WTC11 (cell line): ENCODE measurements at regions not wholly inside any gene's neighbourhood (a gene's known extent, or its start where the extent isn't known, plus 50 kb on each side); places are given as distances from the start of the nearest gene placed in this dataset.

Experiments
- ATAC-seq: fragments of 200-7000 bp; cut with Tn5 transposase; 2 replicates; pipeline ENCODE4 v1.10.0; 2021; ENCODE audit warnings: mild to moderate bottlenecking, moderate library complexity
- CTCF ChIA-PET: fragments of 300-600 bp; sonication (Branson Sonifier 250); formaldehyde crosslinking; loops from one replicate; lab custom pipeline; 2021; ENCODE audit warnings: antibody characterized with exemption; lab: Charles Lee
- POLR2A ChIA-PET: fragments of 350-600 bp; sonication (Branson Sonifier 250); formaldehyde crosslinking; loops from one replicate; lab custom pipeline; 2021; ENCODE audit warnings: antibody characterized with exemption; lab: Charles Lee
- DNase-seq: peaks from one replicate; pipeline ENCODE4 v3.0.0; 2021; ENCODE audit warnings: low spot score
- H3K27ac Mint-ChIP-seq: 2 replicates; pipeline ENCODE4 v1.8.0; 2021; ENCODE audit warnings: mixed read lengths
- H3K27me3 Mint-ChIP-seq: 2 replicates; pipeline ENCODE4 v1.8.0; 2021; ENCODE audit warnings: low read depth, mild to moderate bottlenecking, moderate library complexity, mixed read lengths
- H3K36me3 Mint-ChIP-seq: 2 replicates; pipeline ENCODE4 v1.8.0; 2021; ENCODE audit warnings: mixed read lengths
- H3K4me1 Mint-ChIP-seq: 2 replicates; pipeline ENCODE4 v1.8.0; 2022; ENCODE audit warnings: mixed read lengths
- H3K4me3 Mint-ChIP-seq: 2 replicates; pipeline ENCODE4 v1.8.0; 2021; ENCODE audit warnings: mild to moderate bottlenecking, moderate library complexity, mixed read lengths
- H3K9me3 Mint-ChIP-seq: 2 replicates; pipeline ENCODE4 v1.8.0; 2021; ENCODE audit warnings: mixed read lengths
- GABPB1 ChIP-seq: sonication (generic); formaldehyde crosslinking; IDR thresholded peaks from 2 replicates; pipeline ENCODE4 v1.8.1; 2023; ENCODE audit warnings: mild to moderate bottlenecking, missing genetic modification reagents
- GRHL2 ChIP-seq: fragments of 250-450 bp; sonication (Bioruptor Pico); IDR thresholded peaks from 2 replicates; pipeline ENCODE4 v1.8.0; 2022; ENCODE audit warnings: mild to moderate bottlenecking, moderate library complexity; ENCODE audit not compliant: insufficient replicate concordance, severe bottlenecking
- OVOL2 ChIP-seq: fragments of 250-450 bp; sonication (Bioruptor Pico); IDR thresholded peaks from 2 replicates; pipeline ENCODE4 v1.9.0; 2021; ENCODE audit warnings: mild to moderate bottlenecking, borderline replicate concordance
- PRRX2 ChIP-seq: fragments of 250-450 bp; sonication (Bioruptor Pico); IDR thresholded peaks from 2 replicates; pipeline ENCODE4 v1.8.0; 2021; ENCODE audit warnings: mild to moderate bottlenecking
- RORB ChIP-seq: fragments of 250-450 bp; sonication (Bioruptor Pico); IDR thresholded peaks from 2 replicates; pipeline ENCODE4 v1.9.0; 2021; ENCODE audit warnings: mild to moderate bottlenecking
- TEAD4 ChIP-seq: sonication (generic); formaldehyde crosslinking; IDR thresholded peaks from 2 replicates; pipeline ENCODE4 v1.8.0; 2022; ENCODE audit warnings: mild to moderate bottlenecking, missing genetic modification reagents
- ZNF232 ChIP-seq: sonication (generic); formaldehyde crosslinking; IDR thresholded peaks from 2 replicates; pipeline ENCODE4 v1.8.0; 2022; ENCODE audit warnings: mild to moderate bottlenecking, missing genetic modification reagents
- TF ChIP-seq, protein P1 (sequence below): fragments of 250-450 bp; sonication (Bioruptor Pico); IDR thresholded peaks from 2 replicates; pipeline ENCODE4 v1.9.0; 2021; ENCODE audit warnings: mild to moderate bottlenecking
- TF ChIP-seq, protein P2 (sequence below): sonication (generic); formaldehyde crosslinking; conservative IDR thresholded peaks from 2 replicates; pipeline ENCODE4 v1.8.1; 2023; ENCODE audit warnings: mild to moderate bottlenecking, low read depth, missing genetic modification reagents, moderate library complexity
- TF ChIP-seq, protein P3 (sequence below): sonication (generic); formaldehyde crosslinking; IDR thresholded peaks from 2 replicates; pipeline ENCODE4 v1.8.0; 2022; ENCODE audit warnings: mild to moderate bottlenecking, missing genetic modification reagents
- TF ChIP-seq, protein P4 (sequence below): fragments of 250-450 bp; sonication (Bioruptor Pico); IDR thresholded peaks from 2 replicates; pipeline ENCODE4 v2.1.2; 2022; ENCODE audit warnings: mild to moderate bottlenecking, moderate library complexity
- TF ChIP-seq, protein P5 (sequence below): fragments of 250-450 bp; sonication (Bioruptor Pico); conservative IDR thresholded peaks from 2 replicates; pipeline ENCODE4 v1.9.0; 2021; ENCODE audit warnings: mild to moderate bottlenecking
- TF ChIP-seq, protein P6 (sequence below): sonication (generic); formaldehyde crosslinking; conservative IDR thresholded peaks from 2 replicates; pipeline ENCODE4 v1.8.1; 2022; ENCODE audit warnings: mild to moderate bottlenecking, missing genetic modification reagents
- TF ChIP-seq, protein P7 (sequence below): sonication (generic); formaldehyde crosslinking; IDR thresholded peaks from 2 replicates; pipeline ENCODE4 v1.8.1; 2023; ENCODE audit warnings: mild to moderate bottlenecking, missing genetic modification reagents, moderate library complexity
- TF ChIP-seq, protein P8 (sequence below): fragments of 250-450 bp; sonication (Bioruptor Pico); IDR thresholded peaks from 2 replicates; pipeline ENCODE4 v1.9.0; 2021; ENCODE audit warnings: moderate library complexity, mild to moderate bottlenecking, inconsistent platforms, borderline replicate concordance

DNA sequence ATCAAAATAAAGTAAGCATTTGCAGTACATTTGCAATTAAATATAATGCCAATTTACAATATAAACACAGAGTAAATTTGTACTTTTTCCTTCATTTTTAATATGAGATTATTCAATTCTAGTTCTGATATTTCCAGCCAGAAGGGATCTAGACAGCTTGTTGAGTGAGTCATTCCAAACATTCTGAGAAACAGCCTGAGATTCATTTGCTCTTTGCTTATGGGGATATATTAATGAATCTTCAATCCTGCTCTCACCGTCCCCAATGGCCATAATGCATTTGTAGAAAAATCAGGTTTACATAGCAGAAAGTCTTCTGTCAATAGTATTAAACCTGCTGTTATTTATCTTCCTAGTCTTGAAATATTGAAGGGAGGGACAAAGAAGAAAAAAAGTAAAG is 554.2 kb downstream of the TUSC7 start:
- ChIA-PET POLR2A (no interaction called here), CTCF (no interaction called here)
- no peak for DNase-seq
- Mint-ChIP-seq H3K36me3 (no peaks in the 10 kb centered on the region), H3K4me3 (no peak overlapping the region), H3K27ac (no peak overlapping the region), H3K4me1 (0 out of 2 replicates have a peak, but pooled peaks cover 2% of the 10 kb centered on the region), H3K27me3 (no peaks in the 10 kb centered on the region), H3K9me3 (no peaks in the 10 kb centered on the region)
- ATAC-seq, result no peak
- TF ChIP-seq ZNF232 (CRISPR knock-in tag), result no peak
- no peak for TF ChIP-seq GABPB1 (CRISPR knock-in tag)
- TF ChIP-seq, protein P1, sequence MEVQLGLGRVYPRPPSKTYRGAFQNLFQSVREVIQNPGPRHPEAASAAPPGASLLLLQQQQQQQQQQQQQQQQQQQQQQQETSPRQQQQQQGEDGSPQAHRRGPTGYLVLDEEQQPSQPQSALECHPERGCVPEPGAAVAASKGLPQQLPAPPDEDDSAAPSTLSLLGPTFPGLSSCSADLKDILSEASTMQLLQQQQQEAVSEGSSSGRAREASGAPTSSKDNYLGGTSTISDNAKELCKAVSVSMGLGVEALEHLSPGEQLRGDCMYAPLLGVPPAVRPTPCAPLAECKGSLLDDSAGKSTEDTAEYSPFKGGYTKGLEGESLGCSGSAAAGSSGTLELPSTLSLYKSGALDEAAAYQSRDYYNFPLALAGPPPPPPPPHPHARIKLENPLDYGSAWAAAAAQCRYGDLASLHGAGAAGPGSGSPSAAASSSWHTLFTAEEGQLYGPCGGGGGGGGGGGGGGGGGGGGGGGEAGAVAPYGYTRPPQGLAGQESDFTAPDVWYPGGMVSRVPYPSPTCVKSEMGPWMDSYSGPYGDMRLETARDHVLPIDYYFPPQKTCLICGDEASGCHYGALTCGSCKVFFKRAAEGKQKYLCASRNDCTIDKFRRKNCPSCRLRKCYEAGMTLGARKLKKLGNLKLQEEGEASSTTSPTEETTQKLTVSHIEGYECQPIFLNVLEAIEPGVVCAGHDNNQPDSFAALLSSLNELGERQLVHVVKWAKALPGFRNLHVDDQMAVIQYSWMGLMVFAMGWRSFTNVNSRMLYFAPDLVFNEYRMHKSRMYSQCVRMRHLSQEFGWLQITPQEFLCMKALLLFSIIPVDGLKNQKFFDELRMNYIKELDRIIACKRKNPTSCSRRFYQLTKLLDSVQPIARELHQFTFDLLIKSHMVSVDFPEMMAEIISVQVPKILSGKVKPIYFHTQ (CRISPR knock-in tag), result no peak
- TF ChIP-seq, protein P2, sequence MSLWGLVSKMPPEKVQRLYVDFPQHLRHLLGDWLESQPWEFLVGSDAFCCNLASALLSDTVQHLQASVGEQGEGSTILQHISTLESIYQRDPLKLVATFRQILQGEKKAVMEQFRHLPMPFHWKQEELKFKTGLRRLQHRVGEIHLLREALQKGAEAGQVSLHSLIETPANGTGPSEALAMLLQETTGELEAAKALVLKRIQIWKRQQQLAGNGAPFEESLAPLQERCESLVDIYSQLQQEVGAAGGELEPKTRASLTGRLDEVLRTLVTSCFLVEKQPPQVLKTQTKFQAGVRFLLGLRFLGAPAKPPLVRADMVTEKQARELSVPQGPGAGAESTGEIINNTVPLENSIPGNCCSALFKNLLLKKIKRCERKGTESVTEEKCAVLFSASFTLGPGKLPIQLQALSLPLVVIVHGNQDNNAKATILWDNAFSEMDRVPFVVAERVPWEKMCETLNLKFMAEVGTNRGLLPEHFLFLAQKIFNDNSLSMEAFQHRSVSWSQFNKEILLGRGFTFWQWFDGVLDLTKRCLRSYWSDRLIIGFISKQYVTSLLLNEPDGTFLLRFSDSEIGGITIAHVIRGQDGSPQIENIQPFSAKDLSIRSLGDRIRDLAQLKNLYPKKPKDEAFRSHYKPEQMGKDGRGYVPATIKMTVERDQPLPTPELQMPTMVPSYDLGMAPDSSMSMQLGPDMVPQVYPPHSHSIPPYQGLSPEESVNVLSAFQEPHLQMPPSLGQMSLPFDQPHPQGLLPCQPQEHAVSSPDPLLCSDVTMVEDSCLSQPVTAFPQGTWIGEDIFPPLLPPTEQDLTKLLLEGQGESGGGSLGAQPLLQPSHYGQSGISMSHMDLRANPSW (CRISPR knock-in tag), result no peak
- TF ChIP-seq, protein P3, sequence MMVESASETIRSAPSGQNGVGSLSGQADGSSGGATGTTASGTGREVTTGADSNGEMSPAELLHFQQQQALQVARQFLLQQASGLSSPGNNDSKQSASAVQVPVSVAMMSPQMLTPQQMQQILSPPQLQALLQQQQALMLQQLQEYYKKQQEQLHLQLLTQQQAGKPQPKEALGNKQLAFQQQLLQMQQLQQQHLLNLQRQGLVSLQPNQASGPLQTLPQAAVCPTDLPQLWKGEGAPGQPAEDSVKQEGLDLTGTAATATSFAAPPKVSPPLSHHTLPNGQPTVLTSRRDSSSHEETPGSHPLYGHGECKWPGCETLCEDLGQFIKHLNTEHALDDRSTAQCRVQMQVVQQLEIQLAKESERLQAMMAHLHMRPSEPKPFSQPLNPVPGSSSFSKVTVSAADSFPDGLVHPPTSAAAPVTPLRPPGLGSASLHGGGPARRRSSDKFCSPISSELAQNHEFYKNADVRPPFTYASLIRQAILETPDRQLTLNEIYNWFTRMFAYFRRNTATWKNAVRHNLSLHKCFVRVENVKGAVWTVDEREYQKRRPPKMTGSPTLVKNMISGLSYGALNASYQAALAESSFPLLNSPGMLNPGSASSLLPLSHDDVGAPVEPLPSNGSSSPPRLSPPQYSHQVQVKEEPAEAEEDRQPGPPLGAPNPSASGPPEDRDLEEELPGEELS, result no peak
- no peak for TF ChIP-seq PRRX2 (CRISPR knock-in tag)
- TF ChIP-seq, protein P4, sequence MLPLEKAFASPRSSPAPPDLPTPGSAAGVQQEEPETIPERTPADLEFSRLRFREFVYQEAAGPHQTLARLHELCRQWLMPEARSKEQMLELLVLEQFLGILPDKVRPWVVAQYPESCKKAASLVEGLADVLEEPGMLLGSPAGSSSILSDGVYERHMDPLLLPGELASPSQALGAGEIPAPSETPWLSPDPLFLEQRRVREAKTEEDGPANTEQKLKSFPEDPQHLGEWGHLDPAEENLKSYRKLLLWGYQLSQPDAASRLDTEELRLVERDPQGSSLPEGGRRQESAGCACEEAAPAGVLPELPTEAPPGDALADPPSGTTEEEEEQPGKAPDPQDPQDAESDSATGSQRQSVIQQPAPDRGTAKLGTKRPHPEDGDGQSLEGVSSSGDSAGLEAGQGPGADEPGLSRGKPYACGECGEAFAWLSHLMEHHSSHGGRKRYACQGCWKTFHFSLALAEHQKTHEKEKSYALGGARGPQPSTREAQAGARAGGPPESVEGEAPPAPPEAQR (CRISPR knock-in tag), result no peak
- TF ChIP-seq, protein P5, sequence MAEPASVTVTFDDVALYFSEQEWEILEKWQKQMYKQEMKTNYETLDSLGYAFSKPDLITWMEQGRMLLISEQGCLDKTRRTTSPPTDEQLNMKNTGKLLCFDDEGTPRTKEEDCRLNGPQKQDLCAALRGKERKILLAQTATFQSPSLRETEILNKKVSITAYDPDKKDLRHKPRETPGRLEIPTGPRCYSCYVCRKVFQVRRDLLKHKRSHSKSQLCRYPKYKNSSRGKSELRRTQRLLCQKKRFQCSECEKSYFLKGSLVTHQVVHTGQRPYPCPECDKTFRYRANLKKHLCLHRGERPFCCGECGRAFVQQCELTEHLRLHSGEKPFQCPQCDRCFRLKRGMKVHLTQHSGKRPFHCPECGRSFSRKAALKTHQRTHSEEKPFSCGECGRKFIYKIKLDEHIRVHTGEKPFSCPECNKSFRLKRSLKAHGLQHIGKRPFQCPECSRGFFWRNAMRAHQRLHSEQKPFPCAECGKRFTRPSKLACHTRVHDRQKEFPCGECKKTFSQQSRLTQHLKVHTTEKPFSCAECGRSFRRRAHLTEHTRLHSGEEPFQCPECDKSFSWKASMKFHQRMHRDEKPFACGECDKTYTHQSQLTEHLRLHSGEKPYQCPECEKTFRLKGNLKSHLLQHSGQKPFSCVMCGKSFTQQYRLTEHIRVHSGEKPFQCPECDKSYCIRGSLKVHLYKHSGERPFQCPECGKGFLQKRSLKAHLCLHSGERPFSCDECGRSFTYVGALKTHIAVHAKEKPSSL (CRISPR knock-in tag), result no peak
- TF ChIP-seq, protein P6, sequence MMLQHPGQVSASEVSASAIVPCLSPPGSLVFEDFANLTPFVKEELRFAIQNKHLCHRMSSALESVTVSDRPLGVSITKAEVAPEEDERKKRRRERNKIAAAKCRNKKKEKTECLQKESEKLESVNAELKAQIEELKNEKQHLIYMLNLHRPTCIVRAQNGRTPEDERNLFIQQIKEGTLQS (CRISPR knock-in tag), result no peak
- no peak for TF ChIP-seq GRHL2 (CRISPR knock-in tag)
- no peak for TF ChIP-seq OVOL2 (CRISPR knock-in tag)
- no peak for TF ChIP-seq TEAD4 (CRISPR knock-in tag)
- TF ChIP-seq, protein P7, sequence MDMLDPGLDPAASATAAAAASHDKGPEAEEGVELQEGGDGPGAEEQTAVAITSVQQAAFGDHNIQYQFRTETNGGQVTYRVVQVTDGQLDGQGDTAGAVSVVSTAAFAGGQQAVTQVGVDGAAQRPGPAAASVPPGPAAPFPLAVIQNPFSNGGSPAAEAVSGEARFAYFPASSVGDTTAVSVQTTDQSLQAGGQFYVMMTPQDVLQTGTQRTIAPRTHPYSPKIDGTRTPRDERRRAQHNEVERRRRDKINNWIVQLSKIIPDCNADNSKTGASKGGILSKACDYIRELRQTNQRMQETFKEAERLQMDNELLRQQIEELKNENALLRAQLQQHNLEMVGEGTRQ, result no peak
- no peak for TF ChIP-seq RORB
- TF ChIP-seq, protein P8, sequence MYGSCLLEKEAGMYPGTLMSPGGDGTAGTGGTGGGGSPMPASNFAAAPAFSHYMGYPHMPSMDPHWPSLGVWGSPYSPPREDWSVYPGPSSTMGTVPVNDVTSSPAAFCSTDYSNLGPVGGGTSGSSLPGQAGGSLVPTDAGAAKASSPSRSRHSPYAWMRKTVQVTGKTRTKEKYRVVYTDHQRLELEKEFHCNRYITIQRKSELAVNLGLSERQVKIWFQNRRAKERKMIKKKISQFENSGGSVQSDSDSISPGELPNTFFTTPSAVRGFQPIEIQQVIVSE (CRISPR knock-in tag), result no peak
